ENCODE measurements at regions not wholly inside any gene's neighbourhood (a gene's known extent, or its start where the extent isn't known, plus 50 kb on each side); places are given as distances from the start of the nearest gene placed in this dataset.

DNA sequence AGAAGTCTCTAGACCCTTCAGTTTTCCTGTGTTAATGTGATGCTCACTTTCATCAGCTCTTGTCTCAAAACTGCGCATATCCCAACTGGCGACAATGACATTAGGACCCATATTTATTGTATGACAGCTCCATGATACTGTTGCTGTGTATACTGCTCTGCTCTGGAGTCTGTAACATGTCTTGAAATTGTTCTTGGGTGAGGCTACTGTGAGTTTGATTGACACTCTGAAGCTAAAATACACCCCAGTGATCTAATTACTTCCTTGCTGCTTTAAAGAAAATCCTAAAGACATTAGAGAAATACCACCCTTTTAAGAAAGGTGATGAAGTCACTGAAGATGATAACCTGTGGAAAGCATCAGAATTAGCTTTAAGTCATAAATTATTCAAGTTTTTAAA is 1046.2 kb downstream of the KCNT2 start:
- no peak for TF ChIP-seq CTCF (IDR thresholded peaks at IDR 0.05 in 2 of 3, conservative IDR thresholded peaks at IDR 0.05 in 1 of 3; ENCODE audit: borderline replicate concordance in 1 of 3, insufficient read depth in 1 of 3, low read depth in 2 of 3, low read length in 2 of 3)
- no peak for TF ChIP-seq JUND (IDR thresholded peaks at IDR 0.05)
- TF ChIP-seq TCF7L2 (IDR thresholded peaks at IDR 0.05; ENCODE audit: borderline replicate concordance, extremely low read depth, insufficient read depth, insufficient read length), result no peak
- TF ChIP-seq MAX (IDR thresholded peaks at IDR 0.05), result no peak
- TF ChIP-seq POLR2AphosphoS5 (IDR thresholded peaks at IDR 0.05; ENCODE audit: low read depth, low read length), result no peak

Data from HCT116 (cell line).